ENCODE measurements at regions not wholly inside any gene's neighbourhood (a gene's known extent, or its start where the extent isn't known, plus 50 kb on each side); places are given as distances from the start of the nearest gene placed in this dataset.

DNA sequence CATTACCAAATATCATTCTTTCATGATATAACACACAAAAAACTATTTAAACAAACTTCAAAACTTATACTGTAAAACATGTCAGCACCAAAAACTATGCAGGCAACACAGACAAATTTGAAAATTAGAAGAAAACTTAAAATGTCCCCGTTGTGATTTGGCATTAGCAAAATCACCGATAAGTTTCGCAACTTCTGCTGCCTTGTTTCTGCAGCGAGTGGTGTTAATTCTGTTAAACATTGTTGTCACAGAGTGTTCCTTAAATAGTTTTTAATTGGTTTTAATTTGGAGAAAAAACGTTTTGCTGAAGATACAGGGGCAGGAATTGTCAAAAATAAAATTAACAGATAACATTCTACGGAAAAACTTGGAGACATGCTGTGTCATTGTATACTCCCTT, 160.6 kb downstream of the RPLP1 start:
- H3K9ac ChIP-seq (ENCODE audit: insufficient read depth, low read length): no peak overlapping the region

DNA sequence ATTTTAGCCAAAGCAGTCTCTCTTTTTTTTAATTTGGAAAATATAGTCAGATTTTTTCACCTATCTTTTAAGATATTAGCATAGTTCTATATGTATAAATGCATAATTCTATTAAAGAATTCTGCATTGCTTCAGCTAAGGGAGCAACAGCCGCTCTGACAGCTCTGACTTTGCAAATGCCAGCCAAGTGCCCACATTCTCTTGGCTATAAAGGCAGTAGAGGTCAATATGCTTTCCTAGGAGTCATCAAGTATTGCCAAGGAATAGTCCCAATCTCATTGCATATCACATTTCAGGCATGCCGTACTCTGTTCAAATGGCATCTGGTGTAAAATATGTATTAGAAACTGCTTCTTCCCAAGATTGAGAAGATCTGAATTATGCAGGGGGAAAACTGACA, 161.4 kb downstream of the RPLP1 start:
- no peak for TF ChIP-seq EZH2 (IDR thresholded peaks at IDR 0.05; ENCODE audit: low read length, missing control alignments)
- TF ChIP-seq, protein P1, sequence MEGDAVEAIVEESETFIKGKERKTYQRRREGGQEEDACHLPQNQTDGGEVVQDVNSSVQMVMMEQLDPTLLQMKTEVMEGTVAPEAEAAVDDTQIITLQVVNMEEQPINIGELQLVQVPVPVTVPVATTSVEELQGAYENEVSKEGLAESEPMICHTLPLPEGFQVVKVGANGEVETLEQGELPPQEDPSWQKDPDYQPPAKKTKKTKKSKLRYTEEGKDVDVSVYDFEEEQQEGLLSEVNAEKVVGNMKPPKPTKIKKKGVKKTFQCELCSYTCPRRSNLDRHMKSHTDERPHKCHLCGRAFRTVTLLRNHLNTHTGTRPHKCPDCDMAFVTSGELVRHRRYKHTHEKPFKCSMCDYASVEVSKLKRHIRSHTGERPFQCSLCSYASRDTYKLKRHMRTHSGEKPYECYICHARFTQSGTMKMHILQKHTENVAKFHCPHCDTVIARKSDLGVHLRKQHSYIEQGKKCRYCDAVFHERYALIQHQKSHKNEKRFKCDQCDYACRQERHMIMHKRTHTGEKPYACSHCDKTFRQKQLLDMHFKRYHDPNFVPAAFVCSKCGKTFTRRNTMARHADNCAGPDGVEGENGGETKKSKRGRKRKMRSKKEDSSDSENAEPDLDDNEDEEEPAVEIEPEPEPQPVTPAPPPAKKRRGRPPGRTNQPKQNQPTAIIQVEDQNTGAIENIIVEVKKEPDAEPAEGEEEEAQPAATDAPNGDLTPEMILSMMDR (conservative IDR thresholded peaks at IDR 0.05 in 1 of 2, IDR thresholded peaks at IDR 0.05 in 1 of 2; ENCODE audit: low read depth in 1 of 2, low read length in 2 of 2): no peak
- H2AFZ ChIP-seq (ENCODE audit: low read length): no peak overlapping the region
- H3K36me3 ChIP-seq (ENCODE audit: control insufficient read depth, insufficient read depth, low read length): no peaks in the 10 kb centered on the region
- no peaks in the 10 kb centered on the region for H3K79me2 ChIP-seq (ENCODE audit: control insufficient read depth, insufficient read depth, low read length)
- H3K27me3 ChIP-seq (ENCODE audit: control insufficient read depth, insufficient read depth, low read length): no peaks in the 10 kb centered on the region
- H4K20me1 ChIP-seq (ENCODE audit: control insufficient read depth, extremely low read depth, insufficient read depth, low read length): no peaks in the 10 kb centered on the region
- H3K9ac ChIP-seq (ENCODE audit: insufficient read depth, low read length): no peak overlapping the region
- H3K9me3 ChIP-seq (ENCODE audit: control insufficient read depth, insufficient read depth, low read depth, low read length): no peaks in the 10 kb centered on the region
- H3K4me3 ChIP-seq (replicated peaks in 1 of 4; ENCODE audit: control extremely low read depth in 1 of 4, insufficient read depth in 1 of 4, low read depth in 3 of 4, low read length in 4 of 4): no peak overlapping the region
- no peak overlapping the region for H3K27ac ChIP-seq (ENCODE audit: insufficient read depth, low read length)
- no peak for DNase-seq (ENCODE audit: low read depth in 2 of 2)
- H3K4me1 ChIP-seq (ENCODE audit: control insufficient read depth, extremely low read depth, insufficient read depth, low read length): no peaks in the 10 kb centered on the region
- no peak overlapping the region for H3K4me2 ChIP-seq (ENCODE audit: extremely low read depth, insufficient read depth, low read length)

More for the DNA sequence above, 160.6 kb downstream of the RPLP1 start:
- no peaks in the 10 kb centered on the region for H3K4me1 ChIP-seq (ENCODE audit: control insufficient read depth, extremely low read depth, insufficient read depth, low read length)
- H3K27me3 ChIP-seq (ENCODE audit: control insufficient read depth, insufficient read depth, low read length): no peaks in the 10 kb centered on the region
- H3K4me3 ChIP-seq (replicated peaks in 1 of 4; ENCODE audit: control extremely low read depth in 1 of 4, insufficient read depth in 1 of 4, low read depth in 3 of 4, low read length in 4 of 4): no peak overlapping the region
- H3K36me3 ChIP-seq (ENCODE audit: control insufficient read depth, insufficient read depth, low read length): no peaks in the 10 kb centered on the region
- H2AFZ ChIP-seq (ENCODE audit: low read length): no peak overlapping the region
- H4K20me1 ChIP-seq (ENCODE audit: control insufficient read depth, extremely low read depth, insufficient read depth, low read length): no peaks in the 10 kb centered on the region
- no peak for DNase-seq (ENCODE audit: low read depth in 2 of 2)
- H3K9me3 ChIP-seq (ENCODE audit: control insufficient read depth, insufficient read depth, low read depth, low read length): no peaks in the 10 kb centered on the region
- TF ChIP-seq, protein P1 (conservative IDR thresholded peaks at IDR 0.05 in 1 of 2, IDR thresholded peaks at IDR 0.05 in 1 of 2; ENCODE audit: low read depth in 1 of 2, low read length in 2 of 2): no peak
- no peaks in the 10 kb centered on the region for H3K79me2 ChIP-seq (ENCODE audit: control insufficient read depth, insufficient read depth, low read length)
- no peak overlapping the region for H3K27ac ChIP-seq (ENCODE audit: insufficient read depth, low read length)
- no peak overlapping the region for H3K4me2 ChIP-seq (ENCODE audit: extremely low read depth, insufficient read depth, low read length)

DNA sequence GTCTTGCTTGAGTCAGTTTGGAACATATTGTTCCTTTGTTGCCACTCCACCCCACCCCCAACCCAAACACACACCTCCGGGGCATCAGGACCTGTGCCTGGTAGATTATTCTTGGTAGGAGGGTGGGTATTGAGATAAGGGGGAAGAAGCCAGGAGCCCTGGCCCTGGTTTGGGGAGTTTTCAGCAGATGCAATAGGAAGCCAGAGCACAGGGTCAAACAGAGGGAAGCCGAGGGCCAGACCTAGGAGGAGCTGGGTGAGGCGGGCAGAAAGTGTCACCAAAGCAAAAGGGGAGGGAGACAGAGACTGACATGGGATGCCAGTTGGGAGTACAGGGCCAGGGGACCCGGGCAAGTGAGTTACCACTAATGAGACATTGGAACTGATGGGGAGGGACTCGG, 163.1 kb downstream of the RPLP1 start:
- H3K4me1 ChIP-seq (ENCODE audit: control insufficient read depth, extremely low read depth, insufficient read depth, low read length): no peaks in the 10 kb centered on the region
- H3K4me2 ChIP-seq (ENCODE audit: extremely low read depth, insufficient read depth, low read length): no peak overlapping the region
- TF ChIP-seq, protein P1 (conservative IDR thresholded peaks at IDR 0.05 in 1 of 2, IDR thresholded peaks at IDR 0.05 in 1 of 2; ENCODE audit: low read depth in 1 of 2, low read length in 2 of 2): no peak
- TF ChIP-seq EZH2 (IDR thresholded peaks at IDR 0.05; ENCODE audit: low read length, missing control alignments): no peak
- no peak overlapping the region for H3K9ac ChIP-seq (ENCODE audit: insufficient read depth, low read length)
- no peak for DNase-seq (ENCODE audit: low read depth in 2 of 2)
- H3K27ac ChIP-seq (ENCODE audit: insufficient read depth, low read length): no peak overlapping the region
- H2AFZ ChIP-seq (ENCODE audit: low read length): no peak overlapping the region
- H3K79me2 ChIP-seq (ENCODE audit: control insufficient read depth, insufficient read depth, low read length): no peaks in the 10 kb centered on the region
- no peaks in the 10 kb centered on the region for H3K36me3 ChIP-seq (ENCODE audit: control insufficient read depth, insufficient read depth, low read length)
- H3K27me3 ChIP-seq (ENCODE audit: control insufficient read depth, insufficient read depth, low read length): no peaks in the 10 kb centered on the region
- no peaks in the 10 kb centered on the region for H3K9me3 ChIP-seq (ENCODE audit: control insufficient read depth, insufficient read depth, low read depth, low read length)
- no peak overlapping the region for H3K4me3 ChIP-seq (replicated peaks in 1 of 4; ENCODE audit: control extremely low read depth in 1 of 4, insufficient read depth in 1 of 4, low read depth in 3 of 4, low read length in 4 of 4)
- no peaks in the 10 kb centered on the region for H4K20me1 ChIP-seq (ENCODE audit: control insufficient read depth, extremely low read depth, insufficient read depth, low read length)
